Parathyroid adenoma (tissue), 2 donors: ENCODE measurements at regions not wholly inside any gene's neighbourhood (a gene's known extent, or its start where the extent isn't known, plus 50 kb on each side); places are given as distances from the start of the nearest gene placed in this dataset.

Source experiments
- H2AFZ ChIP-seq: fragments of 300-600 bp; sonication (generic); one replicate; pipeline ENCODE4 v1.7.0; 2017; ENCODE audit warnings: antibody characterized with exemption, mild to moderate bottlenecking
- H3K27ac ChIP-seq: fragments of 300-600 bp; sonication (generic); one replicate; pipeline ENCODE4 v1.7.0; 2017
- H3K27me3 ChIP-seq: fragments of 300-600 bp; sonication (generic); one replicate; pipeline ENCODE4 v1.7.0; 2017; ENCODE audit warnings: low read length; ENCODE audit not compliant: control insufficient read depth, insufficient read depth
- H3K36me3 ChIP-seq: fragments of 300-600 bp; sonication (generic); one replicate; pipeline ENCODE4 v1.7.0; 2017; ENCODE audit warnings: low read length; ENCODE audit not compliant: control insufficient read depth, insufficient read depth
- H3K4me1 ChIP-seq: fragments of 300-600 bp; sonication (generic); one replicate; pipeline ENCODE4 v1.7.0; 2017; ENCODE audit warnings: control low read depth
- H3K4me2 ChIP-seq: fragments of 300-600 bp; sonication (generic); one replicate; pipeline ENCODE4 v1.7.0; 2017; ENCODE audit warnings: low read length
- H3K4me3 ChIP-seq: fragments of 300-600 bp; sonication (generic); one replicate; pipeline ENCODE4 v1.7.0; 2017; ENCODE audit warnings: low read depth, low read length
- H3K79me2 ChIP-seq: fragments of 300-600 bp; sonication (generic); one replicate; pipeline ENCODE4 v1.7.0; 2017; ENCODE audit warnings: control low read depth
- H3K9ac ChIP-seq: fragments of 300-600 bp; sonication (generic); one replicate; pipeline ENCODE4 v1.7.0; 2017; ENCODE audit warnings: mild to moderate bottlenecking
- H3K9me3 ChIP-seq: fragments of 300-600 bp; sonication (generic); one replicate; pipeline ENCODE4 v1.7.0; 2017; ENCODE audit warnings: low read length; ENCODE audit not compliant: control insufficient read depth
- TF ChIP-seq, protein P1 (sequence below): fragments of 300-600 bp; sonication (generic); IDR thresholded peaks from one replicate; pipeline ENCODE4 v1.7.0; 2017; ENCODE audit warnings: antibody characterized with exemption, mild to moderate bottlenecking
- donor health status: primary hyperparathyroidism.

DNA sequence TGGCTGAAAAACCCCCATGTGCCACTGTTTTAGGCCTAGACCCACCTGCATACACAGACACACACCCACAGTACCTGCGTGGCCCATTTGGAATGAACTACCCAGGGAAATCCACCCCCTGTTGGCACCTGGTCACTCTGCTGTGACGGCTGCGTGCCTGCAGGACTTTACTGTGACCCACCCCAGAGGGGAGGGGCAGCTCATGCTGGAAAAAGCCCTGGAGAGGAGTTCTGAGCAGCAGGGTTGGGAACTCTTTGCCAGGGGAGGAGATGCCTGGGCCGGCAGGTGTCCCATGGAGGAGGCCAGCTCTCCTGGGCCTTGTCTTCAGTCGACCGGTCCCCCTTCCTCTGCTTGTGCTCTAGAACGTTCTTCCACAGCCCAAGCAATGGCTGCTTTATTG lies 87.3 kb upstream of the CSF3R start:
- Histone ChIP-seq H3K27ac (no peak overlapping the region), H2AFZ (no peak overlapping the region), H3K36me3 (no peaks in the 10 kb centered on the region), H3K9ac (no peak overlapping the region), H3K79me2 (no peaks in the 10 kb centered on the region), H3K4me2 (no peak overlapping the region), H3K4me1 (no peaks in the 10 kb centered on the region), H3K27me3 (no peaks in the 10 kb centered on the region), H3K4me3 (no peak overlapping the region), H3K9me3 (no peaks in the 10 kb centered on the region)
- TF ChIP-seq, protein P1, sequence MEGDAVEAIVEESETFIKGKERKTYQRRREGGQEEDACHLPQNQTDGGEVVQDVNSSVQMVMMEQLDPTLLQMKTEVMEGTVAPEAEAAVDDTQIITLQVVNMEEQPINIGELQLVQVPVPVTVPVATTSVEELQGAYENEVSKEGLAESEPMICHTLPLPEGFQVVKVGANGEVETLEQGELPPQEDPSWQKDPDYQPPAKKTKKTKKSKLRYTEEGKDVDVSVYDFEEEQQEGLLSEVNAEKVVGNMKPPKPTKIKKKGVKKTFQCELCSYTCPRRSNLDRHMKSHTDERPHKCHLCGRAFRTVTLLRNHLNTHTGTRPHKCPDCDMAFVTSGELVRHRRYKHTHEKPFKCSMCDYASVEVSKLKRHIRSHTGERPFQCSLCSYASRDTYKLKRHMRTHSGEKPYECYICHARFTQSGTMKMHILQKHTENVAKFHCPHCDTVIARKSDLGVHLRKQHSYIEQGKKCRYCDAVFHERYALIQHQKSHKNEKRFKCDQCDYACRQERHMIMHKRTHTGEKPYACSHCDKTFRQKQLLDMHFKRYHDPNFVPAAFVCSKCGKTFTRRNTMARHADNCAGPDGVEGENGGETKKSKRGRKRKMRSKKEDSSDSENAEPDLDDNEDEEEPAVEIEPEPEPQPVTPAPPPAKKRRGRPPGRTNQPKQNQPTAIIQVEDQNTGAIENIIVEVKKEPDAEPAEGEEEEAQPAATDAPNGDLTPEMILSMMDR, result no peak

DNA sequence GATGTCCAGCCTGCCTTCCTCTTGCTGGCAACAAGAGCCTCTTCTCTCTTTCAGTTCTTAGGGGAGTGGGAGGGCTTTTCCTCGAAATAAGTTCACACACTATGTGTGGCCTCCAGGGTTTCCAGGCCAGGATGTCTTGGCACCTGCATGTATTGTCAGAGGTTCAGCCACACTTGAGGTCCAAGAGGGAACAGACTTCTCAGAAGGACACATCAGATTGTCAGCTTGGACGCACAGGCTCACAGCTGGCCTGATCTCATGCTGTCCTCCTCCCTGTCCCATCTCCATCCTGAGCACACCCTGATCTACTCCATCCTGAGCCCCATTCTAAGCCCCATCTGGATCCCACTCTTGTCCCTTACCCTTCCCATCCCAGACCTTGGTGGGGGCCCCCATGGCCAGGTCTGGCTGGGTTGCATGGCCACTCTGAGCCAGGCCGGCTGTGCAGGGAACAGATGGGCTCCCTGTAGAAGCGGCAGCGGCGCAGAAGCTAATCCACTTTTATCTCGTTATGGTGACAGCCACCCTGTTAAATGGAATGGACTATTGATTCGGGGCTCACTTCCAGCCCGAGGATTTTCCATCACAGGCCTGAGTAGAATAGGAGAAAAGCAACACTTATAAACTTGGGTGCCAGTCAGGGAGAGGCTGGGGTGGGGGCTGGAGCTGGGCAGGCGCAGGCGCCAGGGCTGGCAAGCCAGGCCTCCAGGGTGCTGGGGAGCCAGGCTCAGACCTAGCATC lies 85.1 kb upstream of the CSF3R start:
- H2AFZ ChIP-seq, result no peak overlapping the region
- H3K27ac ChIP-seq, result no peak overlapping the region
- no peak overlapping the region for H3K4me3 ChIP-seq
- H3K9ac ChIP-seq, result no peak overlapping the region
- H3K4me2 ChIP-seq, result no peak overlapping the region
- no peaks in the 10 kb centered on the region for H3K4me1 ChIP-seq
- no peaks in the 10 kb centered on the region for H3K36me3 ChIP-seq
- TF ChIP-seq, protein P1, result no peak
- H3K27me3 ChIP-seq, result no peaks in the 10 kb centered on the region
- no peaks in the 10 kb centered on the region for H3K79me2 ChIP-seq
- H3K9me3 ChIP-seq, result no peaks in the 10 kb centered on the region

DNA sequence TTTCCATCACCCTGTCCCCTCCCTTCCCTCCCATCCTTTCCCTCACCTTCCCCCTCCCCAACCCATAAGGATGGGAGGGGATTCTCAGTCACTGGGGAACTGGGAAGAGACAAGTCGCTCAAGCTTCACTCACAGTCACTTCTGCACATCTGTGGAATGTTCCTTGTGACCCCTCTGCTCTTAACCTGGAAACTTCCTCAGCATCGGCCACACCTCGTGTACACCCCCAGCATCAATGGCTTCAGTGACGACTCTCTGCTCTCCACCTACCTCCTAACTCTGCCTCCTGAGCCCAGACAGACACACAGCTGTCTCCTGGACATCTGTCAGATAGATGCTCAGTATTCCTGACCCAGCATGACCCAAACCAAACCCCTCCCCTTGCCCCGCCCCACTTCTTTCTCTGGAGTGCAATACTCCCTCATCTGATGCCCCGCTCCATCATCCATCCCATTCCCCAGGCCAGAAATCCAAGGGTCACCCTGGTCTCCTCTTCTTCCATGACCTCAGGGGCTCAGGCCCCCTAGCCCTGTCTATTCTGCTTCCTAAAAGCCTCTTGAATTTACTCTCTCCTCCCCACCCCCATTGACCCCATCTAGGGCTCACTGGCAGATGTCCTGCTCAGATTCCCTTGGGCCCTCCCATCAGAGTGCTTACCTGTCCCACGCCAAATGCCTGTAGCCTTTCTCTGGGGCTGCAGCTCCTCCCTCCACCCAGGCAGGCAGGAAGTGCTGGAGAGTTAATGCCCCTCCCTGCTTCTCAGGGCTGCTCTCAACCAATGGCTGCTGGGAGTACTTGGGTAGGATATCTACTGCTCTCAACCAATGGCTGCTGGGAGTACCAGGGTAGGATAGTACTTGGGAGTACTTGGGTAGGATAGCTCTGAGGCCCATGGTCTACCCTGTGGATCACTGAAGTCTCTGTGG lies 83.1 kb upstream of the CSF3R start:
- no peak overlapping the region for H2AFZ ChIP-seq
- no peak overlapping the region for H3K27ac ChIP-seq
- no peaks in the 10 kb centered on the region for H3K9me3 ChIP-seq
- no peaks in the 10 kb centered on the region for H3K4me1 ChIP-seq
- H3K4me2 ChIP-seq, result no peak overlapping the region
- H3K27me3 ChIP-seq, result no peaks in the 10 kb centered on the region
- no peak overlapping the region for H3K9ac ChIP-seq
- no peaks in the 10 kb centered on the region for H3K36me3 ChIP-seq
- TF ChIP-seq, protein P1, result no peak
- H3K4me3 ChIP-seq, result no peak overlapping the region
- no peaks in the 10 kb centered on the region for H3K79me2 ChIP-seq

DNA sequence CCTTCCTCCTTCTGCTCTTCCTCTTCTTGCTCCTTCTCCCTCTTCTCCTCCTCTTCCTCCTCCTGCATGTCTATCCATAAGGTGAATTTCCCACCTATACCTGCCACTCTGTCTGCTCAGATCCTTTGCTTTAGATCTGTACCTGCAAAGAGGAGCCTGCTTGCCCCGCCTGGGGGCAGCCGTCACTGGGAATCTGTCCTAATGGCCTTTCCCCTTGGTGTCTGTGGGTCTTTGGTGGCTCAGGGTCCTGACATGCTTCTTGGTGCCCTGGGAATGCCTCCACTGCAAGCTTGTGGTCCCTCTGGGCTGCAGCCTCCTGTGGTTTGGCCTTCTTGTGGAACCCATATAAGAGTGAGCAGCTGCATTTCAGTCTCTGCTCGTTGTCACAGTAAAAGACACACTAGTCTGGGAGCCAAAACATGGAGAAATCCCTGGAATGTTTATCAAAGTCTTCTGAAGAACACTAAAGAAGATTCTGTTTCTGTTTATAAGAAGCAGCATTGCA lies 79.5 kb upstream of the CSF3R start:
- no peak overlapping the region for H2AFZ ChIP-seq
- TF ChIP-seq, protein P1, result no peak
- no peaks in the 10 kb centered on the region for H3K36me3 ChIP-seq
- H3K27me3 ChIP-seq, result no peaks in the 10 kb centered on the region
- H3K9me3 ChIP-seq, result no peaks in the 10 kb centered on the region
- H3K4me1 ChIP-seq, result no peaks in the 10 kb centered on the region
- no peak overlapping the region for H3K9ac ChIP-seq
- no peak overlapping the region for H3K4me2 ChIP-seq
- H3K79me2 ChIP-seq, result no peaks in the 10 kb centered on the region
- no peak overlapping the region for H3K27ac ChIP-seq
- no peak overlapping the region for H3K4me3 ChIP-seq
